HL-60 (cell line): ENCODE measurements at regions not wholly inside any gene's neighbourhood (a gene's known extent, or its start where the extent isn't known, plus 50 kb on each side); places are given as distances from the start of the nearest gene placed in this dataset.

Experiments used
- CTCF ChIP-seq: IDR thresholded peaks from one replicate; pipeline ENCODE4 v1.5.1; 2011; ENCODE audit warnings: low read length, control low read depth, inconsistent platforms; ENCODE audit not compliant: insufficient read depth
- GABPA ChIP-seq: IDR thresholded peaks from 2 replicates; pipeline ENCODE4 v1.6.1; 2012; ENCODE audit warnings: low read depth
- POLR2AphosphoS5 ChIP-seq: IDR thresholded peaks from 2 replicates; pipeline ENCODE4 v1.6.1; 2012; ENCODE audit warnings: low read depth
- REST ChIP-seq: IDR thresholded peaks from 2 replicates; pipeline ENCODE4 v1.6.1; 2012; ENCODE audit warnings: low read depth; ENCODE audit not compliant: insufficient replicate concordance
- SPI1 ChIP-seq: IDR thresholded peaks from 2 replicates; pipeline ENCODE4 v1.6.1; 2012; ENCODE audit warnings: low read depth, mild to moderate bottlenecking, borderline replicate concordance

GRCh38 chr7:127525866-127526480 is 59.4 kb downstream of the GCC1 start:
- TF ChIP-seq POLR2AphosphoS5 (no peak), CTCF (no peak), GABPA (no peak), REST (no peak), SPI1 (no peak)
